OCI-LY7 (cell line): ENCODE measurements at regions not wholly inside any gene's neighbourhood (a gene's known extent, or its start where the extent isn't known, plus 50 kb on each side); places are given as distances from the start of the nearest gene placed in this dataset.

Source experiments
- BruUV-seq: library from RNA; stranded (reverse); fragments of 400-500 nt; replicated peaks from 2 replicates; lab custom pipeline; 2021; lab: Mats Ljungman, UMichigan
- CTCF ChIA-PET: fragments of 300-600 bp; sonication (Branson Sonifier 250); formaldehyde crosslinking; loops from one replicate; lab custom pipeline; 2022; ENCODE audit warnings: antibody characterized with exemption; ENCODE audit not compliant: unreplicated experiment; lab: Charles Lee
- POLR2A ChIA-PET: fragments of 300-600 bp; sonication (Branson Sonifier 250); formaldehyde crosslinking; loops from one replicate; lab custom pipeline; 2022; ENCODE audit warnings: antibody characterized with exemption; lab: Charles Lee
- DNase-seq: peaks from one replicate; pipeline ENCODE4 v3.0.0-alpha.2; 2015; ENCODE audit warnings: low spot score
- H2AFZ ChIP-seq: fragments of 200-600 bp; sonication (generic), shearing (Covaris generic); 2 replicates; pipeline ENCODE4 v1.6.1; 2014; ENCODE audit warnings: mild to moderate bottlenecking, antibody characterized with exemption, low read length, moderate library complexity
- H3K27ac ChIP-seq: fragments of 200-600 bp; sonication (generic); 2 replicates; pipeline ENCODE4 v1.5.1; 2014; ENCODE audit warnings: mixed run types, low read depth, mild to moderate bottlenecking, moderate library complexity, low read length, inconsistent platforms; ENCODE audit not compliant: poor library complexity, severe bottlenecking
- H3K36me3 ChIP-seq: fragments of 200-600 bp; sonication (generic); 2 replicates; pipeline ENCODE4 v1.6.1; 2014; ENCODE audit warnings: mild to moderate bottlenecking, antibody characterized with exemption, low read length, moderate library complexity, mixed read lengths; ENCODE audit not compliant: insufficient read depth
- H3K4me1 ChIP-seq: fragments of 200-600 bp; sonication (generic); 2 replicates; pipeline ENCODE4 v1.5.1; 2014; ENCODE audit warnings: mild to moderate bottlenecking, low read length; ENCODE audit not compliant: insufficient read depth, poor library complexity, severe bottlenecking
- H3K4me2 ChIP-seq: fragments of 200-600 bp; sonication (generic); 2 replicates; pipeline ENCODE4 v1.6.1; 2014; ENCODE audit warnings: mild to moderate bottlenecking, low read length
- H3K4me3 ChIP-seq: fragments of 200-600 bp; sonication (generic); 2 replicates; pipeline ENCODE4 v1.5.1; 2014; ENCODE audit warnings: mild to moderate bottlenecking, low read depth, low read length; ENCODE audit not compliant: poor library complexity, severe bottlenecking
- H3K79me2 ChIP-seq: fragments of 200-600 bp; sonication (generic); 2 replicates; pipeline ENCODE4 v1.6.1; 2016; ENCODE audit warnings: low read depth, mild to moderate bottlenecking, low read length, moderate library complexity, mixed read lengths; ENCODE audit not compliant: insufficient read depth
- H3K9me2 ChIP-seq: fragments of 200-600 bp; sonication (generic); 2 replicates; pipeline ENCODE4 v1.6.1; 2016; ENCODE audit warnings: mild to moderate bottlenecking, low read length, mixed read lengths; ENCODE audit not compliant: insufficient read depth
- H3K9me3 ChIP-seq: fragments of 200-600 bp; sonication (generic); 2 replicates; pipeline ENCODE4 v1.6.1; 2014; ENCODE audit warnings: mild to moderate bottlenecking, mixed run types, low read length, mixed read lengths
- H4K20me1 ChIP-seq: fragments of 200-600 bp; sonication (generic); 2 replicates; pipeline ENCODE4 v1.6.1; 2014; ENCODE audit warnings: mild to moderate bottlenecking, antibody characterized with exemption, low read length, moderate library complexity, mixed read lengths; ENCODE audit not compliant: insufficient read depth
- EZH2phosphoT487 ChIP-seq: fragments of 200-600 bp; sonication (generic); IDR thresholded peaks from 2 replicates; pipeline ENCODE4 v1.6.1; 2018; ENCODE audit warnings: low read depth, borderline replicate concordance, mild to moderate bottlenecking, mixed run types, antibody characterized with exemption, low read length, moderate library complexity, mixed read lengths
- intact Hi-C: fragments of 100-400 bp; cut with micrococcal nuclease; formaldehyde crosslinking; loops from one replicate; pipeline ENCODE4 v1.10.0; 2022; ENCODE audit not compliant: unreplicated experiment
- TF ChIP-seq, protein P1 (sequence below): fragments of 200-600 bp; sonication (generic); conservative IDR thresholded peaks from 2 replicates; pipeline ENCODE4 v1.5.1; 2014; ENCODE audit warnings: mild to moderate bottlenecking, antibody characterized with exemption, low read length, moderate library complexity, mixed read lengths

DNA sequence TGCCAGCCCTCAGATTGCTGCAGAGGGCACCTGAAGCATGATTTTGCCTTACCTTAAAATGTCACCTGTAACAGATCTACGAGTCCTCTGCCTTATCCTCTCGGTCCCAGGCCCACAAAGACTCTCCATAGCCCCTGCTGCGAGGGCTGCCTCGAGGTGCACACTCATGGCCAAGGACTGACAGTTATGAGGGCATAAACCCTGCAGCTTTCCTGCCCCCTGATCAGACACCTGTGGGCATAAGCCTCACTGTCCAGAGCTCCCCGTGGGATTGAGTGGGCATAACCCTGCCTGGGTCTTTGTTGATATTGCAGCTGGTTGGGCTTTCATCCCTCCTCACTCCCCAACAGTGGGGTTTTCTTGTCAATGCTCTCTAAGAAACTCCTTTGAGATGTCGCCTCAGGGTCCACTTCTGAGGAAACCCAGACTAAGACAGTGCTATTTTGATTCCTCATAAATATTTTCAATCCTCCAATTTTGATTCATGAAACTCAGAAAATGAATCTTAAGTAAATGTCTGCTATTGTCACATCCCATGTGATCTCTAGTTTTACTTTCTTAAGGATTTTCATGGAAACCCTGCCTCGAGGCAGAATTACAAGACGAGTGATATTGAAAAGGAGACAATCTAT is 108.5 kb upstream of the NCK2 start:
- no peaks in the 10 kb centered on the region for H3K9me2 ChIP-seq
- ChIA-PET POLR2A (no interaction called here), CTCF (no interaction called here)

DNA sequence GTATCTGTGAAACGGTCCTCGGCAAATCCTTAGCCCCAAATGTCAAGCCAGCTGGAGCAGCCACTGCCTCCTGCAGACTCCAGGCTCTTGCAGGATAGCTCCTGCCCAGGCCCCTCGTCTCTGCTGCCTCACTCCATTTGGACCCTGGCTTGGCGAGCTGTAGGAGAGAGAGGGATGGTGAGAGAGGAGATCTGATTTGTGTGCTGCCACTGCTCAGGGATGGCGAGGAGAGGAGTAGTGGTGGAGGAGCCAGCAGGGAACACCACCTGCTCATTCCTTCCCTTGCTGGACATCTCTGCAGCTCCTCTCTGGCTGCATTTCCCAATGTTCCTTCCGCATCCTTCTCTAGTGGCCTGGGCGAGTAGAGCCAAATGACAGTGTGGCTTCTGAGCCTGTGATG is 109.1 kb upstream of the NCK2 start:
- H3K36me3 ChIP-seq: no peaks in the 10 kb centered on the region
- TF ChIP-seq EZH2phosphoT487: no peak
- TF ChIP-seq, protein P1, sequence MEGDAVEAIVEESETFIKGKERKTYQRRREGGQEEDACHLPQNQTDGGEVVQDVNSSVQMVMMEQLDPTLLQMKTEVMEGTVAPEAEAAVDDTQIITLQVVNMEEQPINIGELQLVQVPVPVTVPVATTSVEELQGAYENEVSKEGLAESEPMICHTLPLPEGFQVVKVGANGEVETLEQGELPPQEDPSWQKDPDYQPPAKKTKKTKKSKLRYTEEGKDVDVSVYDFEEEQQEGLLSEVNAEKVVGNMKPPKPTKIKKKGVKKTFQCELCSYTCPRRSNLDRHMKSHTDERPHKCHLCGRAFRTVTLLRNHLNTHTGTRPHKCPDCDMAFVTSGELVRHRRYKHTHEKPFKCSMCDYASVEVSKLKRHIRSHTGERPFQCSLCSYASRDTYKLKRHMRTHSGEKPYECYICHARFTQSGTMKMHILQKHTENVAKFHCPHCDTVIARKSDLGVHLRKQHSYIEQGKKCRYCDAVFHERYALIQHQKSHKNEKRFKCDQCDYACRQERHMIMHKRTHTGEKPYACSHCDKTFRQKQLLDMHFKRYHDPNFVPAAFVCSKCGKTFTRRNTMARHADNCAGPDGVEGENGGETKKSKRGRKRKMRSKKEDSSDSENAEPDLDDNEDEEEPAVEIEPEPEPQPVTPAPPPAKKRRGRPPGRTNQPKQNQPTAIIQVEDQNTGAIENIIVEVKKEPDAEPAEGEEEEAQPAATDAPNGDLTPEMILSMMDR: no peak
- no peaks in the 10 kb centered on the region for H3K9me2 ChIP-seq
- intact Hi-C loops: no loop called here
- H3K4me3 ChIP-seq: no peak overlapping the region
- POLR2A ChIA-PET: no interaction called here
- BruUV-seq: no TSS peak
- no peak overlapping the region for H3K27ac ChIP-seq
- CTCF ChIA-PET: no interaction called here
- no peaks in the 10 kb centered on the region for H3K9me3 ChIP-seq
- H3K79me2 ChIP-seq: no peaks in the 10 kb centered on the region
- no peak for DNase-seq
- H3K4me2 ChIP-seq: no peak overlapping the region
- no peaks in the 10 kb centered on the region for H3K4me1 ChIP-seq
- no peaks in the 10 kb centered on the region for H4K20me1 ChIP-seq
- no peak overlapping the region for H2AFZ ChIP-seq

More for the DNA sequence above, 108.5 kb upstream of the NCK2 start:
- no TSS peak for BruUV-seq
- Histone ChIP-seq H3K9me3 (no peaks in the 10 kb centered on the region), H3K4me1 (no peaks in the 10 kb centered on the region), H2AFZ (no peak overlapping the region), H3K4me2 (no peak overlapping the region), H3K4me3 (no peak overlapping the region), H4K20me1 (no peaks in the 10 kb centered on the region), H3K36me3 (no peaks in the 10 kb centered on the region), H3K79me2 (no peaks in the 10 kb centered on the region), H3K27ac (no peak overlapping the region)
- intact Hi-C loops: no loop called here
- no peak for TF ChIP-seq EZH2phosphoT487
- TF ChIP-seq, protein P1: no peak
- no peak for DNase-seq

DNA sequence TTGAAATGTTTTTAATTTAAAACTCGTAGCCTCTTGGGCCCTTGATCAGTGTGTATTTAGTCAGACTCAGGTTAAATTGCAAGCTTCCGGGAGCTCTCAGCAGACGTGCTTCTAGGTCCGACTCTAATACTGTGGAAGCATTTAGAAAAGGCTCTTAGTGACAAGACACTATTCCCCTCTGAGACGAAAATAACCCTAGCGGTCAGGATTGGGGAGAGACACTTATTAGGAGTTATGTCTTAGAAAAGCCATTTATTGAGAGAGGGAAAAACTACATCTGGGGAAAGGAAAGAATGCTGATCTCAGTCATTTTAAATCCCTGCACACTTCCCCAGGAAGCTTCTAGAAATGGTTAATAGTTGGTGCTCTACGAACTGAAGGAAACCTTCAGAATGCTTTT is 110.5 kb upstream of the NCK2 start:
- DNase-seq: no peak
- H3K4me2 ChIP-seq: no peak overlapping the region
- ChIA-PET POLR2A (interaction anchor here (0.7 kb wide), 1 partner anchor 115 kb away, joined by 3 read pairs; no protein-coding TSS in a partner anchor), CTCF (no interaction called here)
- BruUV-seq: no TSS peak
- no peak overlapping the region for H2AFZ ChIP-seq
- no peaks in the 10 kb centered on the region for H4K20me1 ChIP-seq
- no peaks in the 10 kb centered on the region for H3K36me3 ChIP-seq
- H3K27ac ChIP-seq: no peak overlapping the region
- no peak for TF ChIP-seq EZH2phosphoT487
- TF ChIP-seq, protein P1: no peak
- H3K4me1 ChIP-seq: no peaks in the 10 kb centered on the region
- intact Hi-C loops: no loop called here
- H3K79me2 ChIP-seq: no peaks in the 10 kb centered on the region
- no peak overlapping the region for H3K4me3 ChIP-seq
- H3K9me3 ChIP-seq: no peaks in the 10 kb centered on the region
- no peaks in the 10 kb centered on the region for H3K9me2 ChIP-seq
